ENCODE measurements at regions not wholly inside any gene's neighbourhood (a gene's known extent, or its start where the extent isn't known, plus 50 kb on each side); places are given as distances from the start of the nearest gene placed in this dataset.
A peak's percentile ranks its signal among the peaks of the same experiment; 100 is the strongest.

GRCh38 chr15:70584838-70585706, 178.3 kb downstream of the UACA start:
- Histone ChIP-seq H3K4me2 (ENCODE audit: control insufficient read depth, insufficient read depth) (no peak overlapping the region), H3K27ac (ENCODE audit: control insufficient read depth, insufficient read depth) (no peak overlapping the region), H3K9me3 (replicated peaks; ENCODE audit: control insufficient read depth, insufficient read depth, low read length) (no peaks in the 10 kb centered on the region), H3K9ac (ENCODE audit: control insufficient read depth, insufficient read depth, low read length) (no peak overlapping the region), H4K20me1 (ENCODE audit: control insufficient read depth, insufficient read depth) (no peaks in the 10 kb centered on the region), H3K27me3 (replicated peaks in 1 of 2; ENCODE audit: control insufficient read depth in 2 of 2, insufficient read depth in 2 of 2, low read length in 1 of 2) (peaks cover 0 to 3% of the 10 kb centered on the region in 2 experiments; a peak in 3 of 4 replicates), H3K4me3 (no peak overlapping the region), H3K4me1 (ENCODE audit: control insufficient read depth, insufficient read depth, low read length) (no peaks in the 10 kb centered on the region), H3K36me3 (ENCODE audit: control insufficient read depth in 2 of 2, insufficient read depth in 2 of 2, low read length in 1 of 2) (no peaks in the 10 kb centered on the region), H3K79me2 (ENCODE audit: control insufficient read depth, insufficient read depth, low read length) (no peaks in the 10 kb centered on the region), H2AFZ (ENCODE audit: control insufficient read depth, low read depth, low read length) (no peak overlapping the region)
- ATAC-seq (no peak), DNase-seq (ENCODE audit: low read depth, low spot score) (no peak), FAIRE-seq (no peak)
- 55% methylated on average over 33 of the region's 64 CpGs for WGBS (ENCODE audit: insufficient coverage, insufficient replicate concordance, low lambda C conversion rate, missing lambda C conversion rate)
- ChIA-PET RAD21 (ENCODE audit: unreplicated experiment) (no interaction called here), CTCF (interaction anchor here (1.0 kb wide), 1 partner anchor 137 kb away, joined by 3 read pairs; no protein-coding TSS in a partner anchor), SMC1A (ENCODE audit: uncharacterized antibody, unreplicated experiment) (no interaction called here), POLR2A (no interaction called here)
- BruUV-seq (replicated peaks): no TSS peak
- peak in 1 of 3 experiments; percentile 5; a peak in 2 of 6 replicates for TF ChIP-seq CTCF (IDR thresholded peaks at IDR 0.05 in 2 of 3, conservative IDR thresholded peaks at IDR 0.05 in 1 of 3; ENCODE audit: control insufficient read depth in 2 of 3, extremely low read depth in 1 of 3, insufficient read depth in 1 of 3, low read depth in 3 of 3, low read length in 3 of 3)
- TF ChIP-seq BACH1 (IDR thresholded peaks at IDR 0.05; ENCODE audit: borderline replicate concordance): no peak
- intact Hi-C loops (cut with micrococcal nuclease; ENCODE audit: unreplicated experiment) (no loop called here), in situ Hi-C loops (cut with MboI) (no loop called here)

GRCh38 chr15:70584441-70584837, 178.9 kb downstream of the UACA start:
- no peak overlapping the region for H2AFZ ChIP-seq (ENCODE audit: control insufficient read depth, low read depth, low read length)
- SMC1A ChIA-PET (ENCODE audit: uncharacterized antibody, unreplicated experiment): no interaction called here
- FAIRE-seq (no peak), DNase-seq (ENCODE audit: low read depth, low spot score) (no peak), ATAC-seq (no peak)
- no peaks in the 10 kb centered on the region for H3K79me2 ChIP-seq (ENCODE audit: control insufficient read depth, insufficient read depth, low read length)
- no peak overlapping the region for H3K9ac ChIP-seq (ENCODE audit: control insufficient read depth, insufficient read depth, low read length)
- H3K4me2 ChIP-seq (ENCODE audit: control insufficient read depth, insufficient read depth): no peak overlapping the region
- BruUV-seq (replicated peaks): no TSS peak
- no peaks in the 10 kb centered on the region for H3K9me3 ChIP-seq (replicated peaks; ENCODE audit: control insufficient read depth, insufficient read depth, low read length)
- H3K27ac ChIP-seq (ENCODE audit: control insufficient read depth, insufficient read depth): no peak overlapping the region
- POLR2A ChIA-PET: no interaction called here
- H4K20me1 ChIP-seq (ENCODE audit: control insufficient read depth, insufficient read depth): no peaks in the 10 kb centered on the region
- RAD21 ChIA-PET (ENCODE audit: unreplicated experiment): no interaction called here
- 39% methylated on average over 4 of the region's 4 CpGs for WGBS (ENCODE audit: insufficient coverage, insufficient replicate concordance, low lambda C conversion rate, missing lambda C conversion rate)
- H3K4me1 ChIP-seq (ENCODE audit: control insufficient read depth, insufficient read depth, low read length): no peaks in the 10 kb centered on the region
- H3K36me3 ChIP-seq (ENCODE audit: control insufficient read depth in 2 of 2, insufficient read depth in 2 of 2, low read length in 1 of 2): no peaks in the 10 kb centered on the region
- H3K27me3 ChIP-seq (replicated peaks in 1 of 2; ENCODE audit: control insufficient read depth in 2 of 2, insufficient read depth in 2 of 2, low read length in 1 of 2): peaks cover 0 to 3% of the 10 kb centered on the region in 2 experiments; a peak in 3 of 4 replicates
- CTCF ChIA-PET: interaction anchor here (1.0 kb wide), 1 partner anchor 138 kb away, joined by 3 read pairs; no protein-coding TSS in a partner anchor
- in situ Hi-C loops (cut with MboI): no loop called here
- intact Hi-C loops (cut with micrococcal nuclease; ENCODE audit: unreplicated experiment): no loop called here
- H3K4me3 ChIP-seq: no peak overlapping the region
- TF ChIP-seq ATF3 (IDR thresholded peaks at IDR 0.05; ENCODE audit: borderline replicate concordance, extremely low read depth, low read depth, low read length) (no peak), CREM (IDR thresholded peaks at IDR 0.05; ENCODE audit: low read depth) (no peak), NFIC (IDR thresholded peaks at IDR 0.05; ENCODE audit: low read depth, low read length) (no peak), TCF12 (IDR thresholded peaks at IDR 0.05; ENCODE audit: low read depth, low read length) (no peak), RUNX3 (IDR thresholded peaks at IDR 0.05; ENCODE audit: low read length) (no peak), REST (IDR thresholded peaks at IDR 0.05; ENCODE audit: low read depth, low read length) (no peak), SUZ12 (IDR thresholded peaks at IDR 0.05; ENCODE audit: unreplicated experiment) (no peak)
